Mucosa of descending colon (tissue), 3 donors: ENCODE measurements at regions not wholly inside any gene's neighbourhood (a gene's known extent, or its start where the extent isn't known, plus 50 kb on each side); places are given as distances from the start of the nearest gene placed in this dataset.

Source experiments
- ATAC-seq: fragments of 200-7000 bp; cut with Tn5 transposase; one replicate; pipeline ENCODE4 v1.9.1; 2020; ENCODE audit warnings: mild to moderate bottlenecking, moderate library complexity
- DNase-seq, 3 donors: peaks; one replicate each; pipeline ENCODE4 v3.0.0-alpha.2; 2020
- H3K36me3 ChIP-seq: fragments of 200-600 bp; one replicate; pipeline ENCODE4 v1.8.0; 2021; ENCODE audit warnings: low read depth, mild to moderate bottlenecking
- H3K4me1 ChIP-seq: fragments of 200-600 bp; one replicate; pipeline ENCODE4 v1.8.0; 2021; ENCODE audit warnings: low read depth, mild to moderate bottlenecking
- H3K4me3 ChIP-seq: fragments of 200-600 bp; one replicate; pipeline ENCODE4 v1.8.0; 2021; ENCODE audit warnings: mild to moderate bottlenecking
- H3K9me3 ChIP-seq: fragments of 200-600 bp; one replicate; pipeline ENCODE4 v1.8.0; 2021; ENCODE audit warnings: mild to moderate bottlenecking
- CTCF ChIP-seq: fragments of 200-600 bp; IDR thresholded peaks from one replicate; pipeline ENCODE4 v1.8.0; 2022; ENCODE audit warnings: antibody characterized with exemption, mild to moderate bottlenecking
- intact Hi-C, 2 donors: fragments of 100-400 bp; cut with DNase I in 1 of 2; cut with micrococcal nuclease in 1 of 2; formaldehyde crosslinking; loops; one replicate each; pipeline versions ENCODE4 v1.11.0 to v1.11.1; 2022; cut with DNase I, micrococcal nuclease
- donor health status: DM: no; HTN: no; CAD: no; lungs with moderate emphysema.
- donor health status: DM: no; HTN: no; CAD: no.
- donor health status: DM: no; HTN: yes; CAD: no.

- no peak for DNase-seq
- TF ChIP-seq CTCF: no peak
- no peak for ATAC-seq
- no peaks in the 10 kb centered on the region for H3K4me1 ChIP-seq
- H3K36me3 ChIP-seq: no peaks in the 10 kb centered on the region
- no peak overlapping the region for H3K4me3 ChIP-seq
- intact Hi-C loops: no loop called here
- H3K9me3 ChIP-seq: no peaks in the 10 kb centered on the region
These were observed 65.4 kb upstream of the RFC3 start for GRCh38 chr13:33752597-33752996.

GRCh38 chr13:33756929-33757328 is 61.0 kb upstream of the RFC3 start:
- Histone ChIP-seq H3K36me3 (no peaks in the 10 kb centered on the region), H3K4me1 (no peaks in the 10 kb centered on the region), H3K4me3 (no peak overlapping the region), H3K9me3 (no peaks in the 10 kb centered on the region)
- ATAC-seq (no peak), DNase-seq (no peak)
- intact Hi-C loops: no loop called here
- no peak for TF ChIP-seq CTCF

GRCh38 chr13:33757713-33758112 is 60.2 kb upstream of the RFC3 start:
- TF ChIP-seq CTCF: no peak
- no peak for ATAC-seq
- no peak for DNase-seq

GRCh38 chr13:33758113-33758512 is 59.8 kb upstream of the RFC3 start:
- ATAC-seq (no peak), DNase-seq (no peak)
- no peaks in the 10 kb centered on the region for H3K36me3 ChIP-seq
- TF ChIP-seq CTCF: no peak
- no peaks in the 10 kb centered on the region for H3K9me3 ChIP-seq
- intact Hi-C loops: no loop called here
- H3K4me3 ChIP-seq: no peak overlapping the region
- H3K4me1 ChIP-seq: no peaks in the 10 kb centered on the region

More at GRCh38 chr13:33757713-33758112, 60.2 kb upstream of the RFC3 start:
- no peak overlapping the region for H3K4me3 ChIP-seq
- no peaks in the 10 kb centered on the region for H3K36me3 ChIP-seq
- no peaks in the 10 kb centered on the region for H3K4me1 ChIP-seq
- intact Hi-C loops: no loop called here
- no peaks in the 10 kb centered on the region for H3K9me3 ChIP-seq

- Histone ChIP-seq H3K36me3 (no peaks in the 10 kb centered on the region), H3K9me3 (no peaks in the 10 kb centered on the region), H3K4me3 (no peak overlapping the region), H3K4me1 (no peaks in the 10 kb centered on the region)
- intact Hi-C loops: no loop called here
- no peak for TF ChIP-seq CTCF
- no peak for ATAC-seq
- DNase-seq: no peak
These were observed 56.2 kb upstream of the RFC3 start for GRCh38 chr13:33761740-33762139.

GRCh38 chr13:33763021-33763420 is 54.9 kb upstream of the RFC3 start:
- intact Hi-C loops: no loop called here
- Histone ChIP-seq H3K36me3 (no peaks in the 10 kb centered on the region), H3K4me3 (no peak overlapping the region), H3K4me1 (no peaks in the 10 kb centered on the region), H3K9me3 (no peaks in the 10 kb centered on the region)
- ATAC-seq (no peak), DNase-seq (no peak)
- TF ChIP-seq CTCF: no peak
